ENCODE measurements at regions not wholly inside any gene's neighbourhood (a gene's known extent, or its start where the extent isn't known, plus 50 kb on each side); places are given as distances from the start of the nearest gene placed in this dataset.
"Not testable (repeated sequence)": the region's sequence is repeated elsewhere in the genome, so short reads cannot be mapped to it uniquely, and the experiment has no call there.

DNA sequence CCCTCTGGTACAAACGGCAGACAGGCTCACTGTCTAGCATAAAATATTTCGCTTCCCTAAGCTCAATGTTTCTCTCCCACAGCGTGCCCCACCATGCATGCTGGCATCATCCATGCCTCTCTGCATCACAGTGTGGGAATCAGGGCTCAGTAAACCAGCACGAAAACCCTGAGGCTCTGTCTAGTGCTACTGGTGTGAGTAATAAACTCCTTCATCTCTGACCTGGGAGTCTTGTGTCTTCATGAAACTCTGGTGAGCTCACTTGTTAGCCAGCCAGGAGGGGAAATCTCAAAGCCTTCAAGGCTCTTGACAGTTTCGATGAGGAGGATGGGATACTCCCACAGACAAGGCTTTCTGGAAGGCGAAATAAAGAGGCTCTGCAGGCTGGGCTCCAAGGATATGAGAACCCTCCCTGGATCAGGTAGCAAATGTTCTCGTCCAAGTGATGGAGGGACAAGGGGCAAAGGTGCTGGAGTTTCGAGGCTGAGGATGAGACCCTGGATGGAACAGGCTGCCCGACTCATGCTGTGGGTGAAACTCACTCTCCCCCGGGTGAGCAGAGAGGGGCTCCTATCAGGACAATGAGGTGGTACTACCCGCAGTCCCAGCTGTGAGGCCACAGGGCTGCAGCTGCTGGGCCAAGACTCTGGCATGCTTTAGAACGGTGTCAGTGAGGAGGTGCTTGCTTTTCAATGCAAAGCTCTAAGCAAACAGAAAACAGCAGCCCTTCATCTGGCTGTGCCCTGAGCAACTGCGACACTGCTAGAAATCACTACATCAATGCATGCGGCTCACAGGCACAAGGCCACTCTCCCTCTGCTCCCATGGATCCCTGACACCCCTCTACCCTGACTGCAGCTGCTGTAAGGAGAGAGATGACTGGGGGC is 69.3 kb downstream of the SHANK2 start:
- DNase-seq (ENCODE audit: low read depth, low spot score): no peak

DNA sequence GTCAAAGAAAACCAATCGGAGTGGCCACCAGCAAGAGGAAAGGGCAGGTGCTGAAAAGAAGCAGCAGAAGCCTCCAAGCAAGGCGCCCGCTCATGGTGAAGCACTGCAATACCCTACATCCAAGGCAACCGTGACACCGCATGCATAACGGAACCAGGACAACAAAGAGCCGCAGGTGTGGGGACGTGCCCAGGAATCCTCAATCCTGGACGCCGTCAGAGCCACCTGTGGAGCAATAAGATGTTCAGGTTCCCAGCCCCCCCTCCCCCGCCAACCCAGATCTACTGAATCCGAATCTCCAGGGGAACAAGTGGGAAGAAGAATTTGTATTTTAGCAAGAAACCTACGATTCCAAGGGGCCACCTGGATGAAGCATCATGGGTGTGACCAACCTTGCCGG is 70.8 kb downstream of the SHANK2 start:
- DNase-seq (ENCODE audit: low read depth, low spot score): no peak

DNA sequence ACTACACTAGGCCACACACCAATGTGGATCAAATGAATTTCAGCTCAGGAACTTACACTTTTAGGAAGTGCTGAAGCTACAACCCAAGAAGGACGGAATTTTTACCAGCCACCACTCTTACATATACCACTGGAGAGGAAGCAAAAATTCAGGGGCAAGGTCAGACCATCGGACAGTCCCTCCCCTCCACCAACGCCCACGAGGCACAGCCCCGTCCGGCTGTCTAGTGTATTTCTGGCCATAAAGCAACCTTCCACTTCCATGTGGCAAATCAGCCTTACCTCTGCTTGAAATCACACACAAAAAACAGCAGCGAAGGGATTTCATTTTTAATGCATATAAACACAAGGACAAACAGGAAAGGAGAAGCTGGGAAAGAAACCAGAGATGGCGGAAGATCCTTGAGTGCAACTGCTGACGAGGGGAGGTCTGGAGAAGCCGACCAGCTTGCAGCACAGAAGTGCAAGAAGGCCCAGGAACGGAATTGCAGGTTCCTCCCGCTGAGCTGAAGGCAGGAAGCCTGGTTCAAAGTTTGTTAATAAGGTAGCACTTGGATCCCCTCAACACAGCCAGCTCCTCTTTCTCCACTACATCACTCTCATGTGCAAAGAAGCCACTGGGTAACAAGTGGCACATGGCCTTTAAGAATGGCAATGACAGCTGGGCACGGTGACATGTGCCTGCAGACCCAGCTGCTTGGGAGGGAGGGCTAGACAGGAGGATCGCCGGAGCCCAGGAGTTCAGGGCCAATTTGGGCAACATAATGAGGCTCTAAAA is 71.5 kb downstream of the SHANK2 start:
- no peak for DNase-seq (ENCODE audit: low read depth, low spot score)

DNA sequence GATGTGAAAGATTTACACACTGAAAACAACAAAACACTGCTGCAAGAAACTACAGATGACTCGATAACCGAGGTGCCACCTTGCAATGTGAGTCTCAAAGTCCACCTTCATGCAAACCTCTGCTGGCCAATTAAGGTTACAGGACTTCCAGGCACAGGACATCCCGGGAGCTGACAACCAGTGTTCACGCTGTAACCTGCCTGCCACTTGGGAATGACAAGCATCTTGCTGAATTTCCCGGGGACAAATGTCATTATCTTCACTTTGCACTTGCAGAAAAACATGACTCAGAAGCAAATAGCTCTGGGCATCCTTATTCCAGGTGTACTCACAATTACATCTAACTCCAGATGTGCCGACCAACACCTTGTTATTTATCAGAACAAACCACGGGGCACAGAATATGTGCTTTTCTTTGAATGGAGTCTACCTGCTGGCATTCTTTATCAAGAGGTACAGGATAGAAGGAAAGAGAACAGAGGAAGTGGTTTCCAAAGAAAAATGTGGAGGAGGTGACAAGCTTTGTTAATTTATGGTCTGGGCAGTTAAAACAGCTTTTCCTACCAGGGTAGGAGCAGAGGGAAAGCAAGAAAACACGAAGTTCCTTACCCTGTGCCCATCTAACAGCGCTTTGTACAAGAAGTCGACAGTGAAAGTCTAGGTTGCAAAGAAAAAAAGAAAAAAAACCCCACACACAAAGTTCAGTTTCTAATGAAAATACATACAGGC is 72.3 kb downstream of the SHANK2 start:
- DNase-seq (ENCODE audit: low read depth, low spot score): no peak

DNA sequence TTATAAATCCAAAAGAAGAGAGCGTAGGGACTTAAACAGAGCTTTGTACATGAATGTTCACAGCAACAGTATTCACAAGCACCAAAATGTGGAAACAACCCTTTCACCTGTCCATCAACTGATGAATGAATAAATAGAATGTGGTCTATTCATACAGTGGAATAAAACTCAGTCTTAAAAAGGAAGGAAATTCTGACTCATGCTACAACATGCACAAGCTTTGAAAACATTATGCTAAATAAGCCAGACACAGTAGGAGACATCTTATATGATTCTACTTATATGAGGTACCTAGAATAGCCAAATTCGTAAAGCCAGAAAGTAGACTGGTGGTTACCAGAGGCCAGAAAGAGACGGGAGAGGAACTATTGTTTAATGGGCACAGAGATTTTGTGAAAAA is 74.3 kb downstream of the SHANK2 start:
- no peak for DNase-seq (ENCODE audit: low read depth, low spot score)

DNA sequence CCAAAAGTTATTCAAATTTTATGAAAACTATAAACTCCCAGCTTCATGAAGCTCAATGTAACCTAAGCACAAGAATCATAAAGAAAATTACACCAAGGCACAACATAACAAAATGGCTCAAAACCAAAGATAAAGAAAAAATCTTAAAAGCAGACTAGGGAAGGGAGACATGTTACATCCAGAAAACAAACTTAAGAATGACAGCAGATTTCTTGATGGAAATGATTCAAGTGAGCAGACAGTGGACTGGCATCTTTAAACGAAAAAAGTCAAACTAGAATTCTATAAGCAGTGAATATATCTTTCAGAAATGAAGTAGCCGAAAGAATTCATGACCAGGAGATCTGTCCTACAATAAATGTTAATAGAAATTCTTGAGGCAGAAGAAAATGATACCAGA is 75.6 kb downstream of the SHANK2 start:
- no peak for DNase-seq (ENCODE audit: low read depth, low spot score)

DNA sequence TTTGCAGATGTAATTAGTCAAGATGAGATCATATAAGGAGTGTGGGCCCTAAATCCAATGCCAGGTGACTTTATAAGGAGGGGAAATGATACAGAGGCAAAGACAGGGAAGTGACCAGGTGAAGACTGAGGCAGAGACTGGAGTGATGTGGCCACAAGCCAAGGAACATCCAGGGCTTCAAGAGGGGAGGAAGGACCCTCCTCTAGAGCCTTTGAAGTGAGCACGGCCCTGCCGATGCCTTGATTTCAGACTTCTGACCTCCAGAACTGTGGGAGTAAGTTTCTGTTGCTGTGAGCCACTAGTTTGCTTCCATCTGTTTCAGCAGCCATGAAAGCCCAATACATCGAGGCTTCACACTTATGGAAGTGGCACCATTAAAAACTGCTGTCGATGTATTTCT is 78.7 kb downstream of the SHANK2 start:
- DNase-seq (ENCODE audit: low read depth, low spot score): no peak

DNA sequence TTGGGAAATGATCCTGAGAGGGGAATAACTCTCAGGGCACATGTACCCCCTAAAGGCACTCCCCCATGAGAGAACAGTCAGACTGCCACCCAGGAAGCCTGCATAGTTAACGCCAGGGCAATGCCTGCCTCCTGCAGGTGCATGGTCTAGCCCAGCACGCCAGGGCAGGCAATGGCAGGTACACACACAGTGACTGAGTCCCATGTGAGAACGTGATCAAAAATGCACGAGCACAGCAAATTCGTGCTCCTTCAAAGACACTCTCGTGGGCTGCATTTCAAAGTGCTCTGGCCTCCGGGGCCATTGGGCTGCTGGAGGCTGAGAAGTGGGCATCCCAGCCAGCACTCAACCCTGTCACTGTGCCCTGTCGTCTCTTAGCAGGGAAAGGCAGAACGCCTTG is 79.7 kb downstream of the SHANK2 start:
- no peak for DNase-seq (ENCODE audit: low read depth, low spot score)

DNA sequence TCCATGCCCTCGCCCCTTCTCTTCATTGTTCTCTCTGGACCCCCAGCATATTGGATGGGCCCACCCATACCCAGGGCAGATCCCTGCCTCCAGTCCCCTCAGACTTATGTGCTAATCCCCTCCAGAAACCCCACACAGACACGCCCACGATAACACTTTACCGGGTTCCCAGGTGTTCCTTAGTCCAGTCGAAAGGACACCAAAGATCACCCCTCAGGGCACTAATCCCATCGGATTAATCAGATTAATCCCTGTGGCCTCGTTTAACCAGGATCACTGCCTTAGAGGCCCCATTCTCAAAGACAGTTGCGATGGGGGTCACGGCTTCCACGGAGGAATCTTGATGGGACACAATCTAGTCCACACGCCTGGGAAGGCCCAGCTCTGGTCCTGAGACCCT is 80.8 kb downstream of the SHANK2 start:
- no peak for DNase-seq (ENCODE audit: low read depth, low spot score)

DNA sequence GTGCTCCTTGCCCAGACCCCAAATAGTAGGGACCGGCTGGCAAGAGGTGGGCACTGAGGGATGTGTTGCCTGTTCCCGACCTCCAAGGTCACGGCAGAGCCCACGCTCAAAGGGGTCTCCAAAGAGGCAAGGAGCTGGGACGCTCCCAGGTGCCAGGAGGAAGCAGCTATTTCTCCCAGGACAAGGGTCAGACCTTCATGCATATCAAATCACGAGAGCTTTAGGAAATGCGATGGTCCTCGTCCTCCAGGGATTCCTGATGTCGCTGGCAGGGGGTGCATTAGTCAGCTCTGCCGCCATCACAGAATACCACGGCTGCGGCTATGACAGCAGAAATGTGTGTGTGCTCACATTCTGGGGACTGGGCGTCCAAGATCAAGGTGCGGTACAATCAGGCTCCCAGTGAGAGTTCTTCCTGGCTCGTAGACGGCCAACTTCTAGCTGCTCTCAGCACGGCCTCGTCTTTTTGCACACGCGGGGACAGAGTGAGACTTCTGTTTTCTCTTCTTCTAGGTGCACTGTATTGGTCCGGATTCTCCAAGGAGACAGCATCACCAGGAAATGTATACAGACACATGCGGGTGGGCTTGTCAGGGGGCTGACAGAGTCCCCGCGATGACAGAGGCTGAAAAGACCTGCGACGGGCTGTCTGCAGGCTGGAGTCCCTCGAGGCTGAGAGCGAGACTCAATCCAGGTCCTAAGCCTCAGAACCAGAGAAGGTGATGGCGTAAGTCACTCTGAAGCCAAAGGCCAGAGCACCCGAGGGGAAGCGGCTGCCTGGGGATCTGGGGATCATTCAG is 81.6 kb downstream of the SHANK2 start:
- DNase-seq (ENCODE audit: low read depth, low spot score): no peak

DNA sequence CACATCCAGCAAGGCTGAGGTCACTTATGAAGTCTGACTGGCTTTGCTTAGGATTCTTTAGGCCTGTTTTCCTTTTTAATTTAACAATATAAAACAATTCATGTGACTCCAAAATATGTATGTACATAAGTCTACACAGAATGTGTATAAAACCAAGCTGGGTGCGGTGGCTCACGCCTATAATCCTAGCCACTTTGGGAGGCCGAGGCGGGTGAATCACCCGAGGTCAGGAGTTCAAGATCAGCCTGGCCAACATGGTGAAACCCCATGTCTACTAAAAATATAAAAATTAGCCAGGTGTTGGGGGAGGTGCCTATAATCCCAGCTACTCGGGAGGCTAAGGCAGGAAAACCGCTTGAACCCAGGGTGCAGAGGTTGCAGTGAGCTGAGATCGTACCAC is 83.1 kb downstream of the SHANK2 start:
- DNase-seq (ENCODE audit: low read depth, low spot score): no peak

DNA sequence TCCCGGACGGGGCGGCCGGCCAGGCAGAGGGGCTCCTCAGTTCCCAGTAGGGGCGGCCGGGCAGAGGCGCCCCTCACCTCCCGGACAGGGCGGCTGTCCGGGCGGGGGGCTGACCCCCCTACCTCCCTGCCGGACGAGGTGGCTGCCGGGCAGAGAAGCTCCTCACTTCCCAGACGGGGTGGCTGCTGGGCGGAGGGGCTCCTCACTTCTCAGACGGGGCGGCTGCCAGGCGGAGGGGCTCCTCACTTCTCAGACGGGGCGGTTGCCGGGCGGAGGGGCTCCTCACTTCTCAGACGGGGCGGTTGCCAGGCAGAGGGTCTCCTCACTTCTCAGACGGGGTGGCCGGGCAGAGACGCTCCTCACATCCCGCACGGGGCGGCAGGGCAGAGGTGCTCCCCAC is 84.6 kb downstream of the SHANK2 start:
- not testable (repeated sequence) for DNase-seq (ENCODE audit: low read depth, low spot score)

DNA sequence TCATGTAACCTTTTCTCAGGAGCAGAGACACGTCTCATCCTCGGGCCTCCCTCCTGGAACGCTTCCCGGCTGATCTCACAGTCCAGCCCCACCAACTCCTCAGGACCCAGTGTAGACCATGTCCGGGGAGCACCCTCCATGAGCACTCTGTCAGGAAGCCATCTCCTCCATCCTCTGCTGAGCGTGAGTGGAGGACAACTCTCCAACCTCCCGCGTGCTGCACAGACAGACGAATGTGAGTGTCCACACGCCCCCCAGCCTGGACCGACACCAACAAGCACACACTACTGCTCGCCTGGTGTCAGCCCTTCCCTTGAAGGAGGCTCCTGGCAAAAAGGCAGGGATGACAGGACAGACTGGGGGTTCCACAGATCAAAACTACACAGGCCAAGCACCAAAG is 86.6 kb downstream of the SHANK2 start:
- DNase-seq (ENCODE audit: low read depth, low spot score): no peak

DNA sequence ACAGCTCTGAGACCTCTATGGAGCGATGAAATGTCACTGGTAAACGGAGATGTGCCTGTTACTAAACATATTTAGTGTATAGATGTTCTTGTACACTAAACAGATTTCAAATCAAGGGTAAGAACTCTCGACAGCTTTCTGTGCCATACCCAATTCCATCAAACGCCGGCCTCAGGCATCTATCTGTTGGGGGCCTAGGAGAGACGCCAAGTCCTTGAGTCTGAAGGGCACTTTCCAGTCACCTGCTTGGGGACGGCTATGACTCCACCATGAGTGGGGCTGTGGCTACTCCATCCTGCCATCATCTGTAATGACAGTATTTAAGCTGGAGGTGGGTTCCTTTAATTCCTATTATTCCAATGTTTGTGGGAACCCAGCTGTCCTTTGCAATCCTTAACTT is 87.8 kb downstream of the SHANK2 start:
- DNase-seq (ENCODE audit: low read depth, low spot score): no peak

DNA sequence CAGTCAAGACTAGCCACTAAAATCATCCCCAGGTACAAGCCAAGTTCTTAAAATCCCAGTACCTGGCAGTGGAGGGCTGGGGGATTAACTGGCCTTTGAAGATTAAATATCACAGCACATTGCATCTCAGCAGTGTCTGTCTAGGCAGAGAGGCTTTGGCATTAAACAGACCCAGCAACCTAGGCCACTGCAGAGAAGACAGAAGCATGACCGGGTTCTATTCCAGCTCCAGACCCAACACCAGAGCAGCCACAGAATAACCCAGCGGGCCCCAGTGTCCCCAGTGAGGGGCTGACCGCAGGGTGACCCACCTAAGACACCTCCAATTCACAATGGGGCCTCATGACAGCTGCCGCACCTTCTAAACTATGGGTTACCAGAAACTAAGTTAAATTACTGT is 88.2 kb downstream of the SHANK2 start:
- no peak for DNase-seq (ENCODE audit: low read depth, low spot score)

DNA sequence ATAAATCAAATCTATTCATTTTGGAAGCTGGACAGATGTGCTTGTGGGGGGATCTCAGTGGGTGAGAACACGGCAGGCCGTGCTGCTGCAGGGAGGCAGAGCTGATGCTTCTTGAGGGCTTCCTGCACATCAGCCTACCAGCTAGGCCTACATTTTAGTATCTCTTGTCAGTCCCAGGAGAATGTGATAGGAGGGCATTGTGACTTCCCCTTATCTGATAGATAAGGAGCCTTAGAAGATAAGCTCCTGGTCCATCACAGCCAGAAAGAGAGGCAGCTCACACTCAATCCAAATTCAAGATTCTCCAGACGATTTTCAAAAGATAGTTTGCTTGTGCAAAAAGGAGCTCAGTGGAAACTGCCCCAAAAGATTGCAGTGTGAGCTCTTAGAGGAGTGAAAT is 89.0 kb downstream of the SHANK2 start:
- no peak for DNase-seq (ENCODE audit: low read depth, low spot score)

DNA sequence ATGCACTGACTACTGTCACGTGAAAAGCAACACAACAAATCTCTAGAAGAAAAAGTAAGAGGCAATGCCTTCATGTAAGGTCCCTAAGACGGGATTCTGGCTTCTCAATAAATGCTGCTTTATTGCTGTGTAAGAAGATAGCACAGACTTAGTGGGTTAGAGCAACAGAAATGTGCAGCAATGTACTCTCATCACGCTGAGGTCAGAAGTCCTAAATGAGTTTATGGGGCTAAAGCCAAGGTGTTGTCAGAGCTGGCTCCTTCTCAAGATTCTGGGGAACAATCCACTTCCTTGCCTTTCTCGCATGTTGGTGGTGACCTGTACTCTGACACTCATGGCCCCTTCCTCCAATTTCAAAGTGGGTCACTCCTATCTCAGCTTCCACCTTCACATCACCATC is 93.4 kb downstream of the SHANK2 start:
- DNase-seq (ENCODE audit: low read depth, low spot score): no peak

DNA sequence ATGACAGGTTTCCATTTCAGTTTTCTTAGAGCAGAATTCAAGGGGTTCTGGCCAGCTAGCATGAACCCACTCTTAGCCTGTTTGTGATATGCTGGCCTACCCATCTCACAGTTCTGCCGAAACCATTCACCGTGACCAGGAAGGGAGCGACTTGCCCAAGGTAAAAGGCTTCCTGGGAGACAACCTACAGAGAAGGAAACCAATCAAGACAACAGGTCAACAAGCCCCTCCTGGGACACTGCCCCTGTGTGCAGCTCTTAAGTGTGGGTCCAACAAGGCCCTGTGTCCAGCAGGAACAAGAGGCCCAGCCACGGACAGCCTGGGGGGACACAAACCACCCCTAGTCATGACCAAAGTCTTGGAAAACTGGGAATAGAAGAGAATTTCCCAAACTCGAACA is 94.7 kb downstream of the SHANK2 start:
- not testable (repeated sequence) for DNase-seq (ENCODE audit: low read depth, low spot score)

DNA sequence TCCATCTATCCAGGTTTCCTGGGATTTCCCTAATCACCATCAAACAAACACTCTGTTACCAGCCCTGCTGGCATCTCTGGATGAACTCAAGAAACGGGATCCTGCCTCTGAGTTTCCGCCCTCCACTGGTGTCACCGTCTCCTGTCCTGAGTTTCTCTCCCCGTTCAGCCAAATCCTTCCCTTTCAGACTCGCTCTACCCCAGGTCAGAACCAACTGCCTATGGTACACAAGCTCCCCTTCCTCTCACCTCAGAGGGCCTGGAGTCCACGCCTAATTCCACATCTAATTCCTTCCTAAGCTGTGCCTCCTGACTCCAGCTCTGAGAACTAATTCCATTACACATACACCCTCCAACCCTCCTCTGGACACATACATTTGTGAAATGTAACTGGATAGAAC is 96.1 kb downstream of the SHANK2 start:
- DNase-seq (ENCODE audit: low read depth, low spot score): no peak

DNA sequence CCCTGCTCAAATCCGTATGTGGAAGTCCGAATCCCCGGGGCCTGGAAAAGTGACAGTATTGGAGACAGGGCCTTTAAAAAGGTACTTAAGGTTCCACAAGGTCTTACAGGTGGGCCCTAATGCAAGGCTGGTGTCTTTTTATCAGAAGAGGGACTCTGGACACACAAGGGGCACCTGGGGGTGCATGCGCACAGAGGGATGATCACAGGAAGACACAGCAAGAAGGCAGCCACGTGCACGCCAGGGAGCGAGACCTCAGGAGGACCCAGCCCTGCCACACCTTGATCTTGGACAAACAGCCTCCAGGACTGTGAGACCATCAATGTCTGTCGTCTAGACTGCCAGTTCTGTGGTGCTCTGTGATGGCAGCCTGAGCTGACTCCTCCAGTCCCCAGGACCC is 96.5 kb downstream of the SHANK2 start:
- DNase-seq (ENCODE audit: low read depth, low spot score): no peak

DNA sequence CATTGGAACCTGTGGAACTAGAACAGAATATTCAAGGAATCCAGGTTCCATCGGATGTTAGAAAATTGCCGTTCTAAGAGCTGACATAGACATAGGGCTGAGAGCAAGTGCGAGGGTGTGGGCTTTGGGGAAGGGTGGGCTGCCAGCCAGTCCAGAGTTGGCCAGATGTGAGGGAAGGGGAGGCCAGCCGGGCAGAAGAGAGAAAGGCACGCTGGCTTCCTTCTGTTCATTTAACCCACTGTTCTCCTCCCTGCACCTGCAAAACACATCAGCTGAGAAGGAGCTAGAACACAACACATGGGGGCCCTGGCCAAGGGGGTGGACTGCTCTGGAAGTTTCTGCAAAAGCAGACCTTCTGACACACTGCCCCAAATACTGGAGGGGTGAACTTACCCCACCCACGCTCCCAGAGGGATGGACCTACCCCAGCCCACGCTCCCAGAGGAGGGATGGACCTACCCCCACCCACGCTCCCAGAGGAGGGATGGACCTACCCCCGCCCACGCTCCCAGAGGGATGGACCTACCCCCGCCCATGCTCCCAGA is 98.0 kb downstream of the SHANK2 start:
- DNase-seq (ENCODE audit: low read depth, low spot score): no peak
